ENCODE measurements at regions not wholly inside any gene's neighbourhood (a gene's known extent, or its start where the extent isn't known, plus 50 kb on each side); places are given as distances from the start of the nearest gene placed in this dataset.
"Not testable (repeated sequence)": the region's sequence is repeated elsewhere in the genome, so short reads cannot be mapped to it uniquely, and the experiment has no call there.

DNA sequence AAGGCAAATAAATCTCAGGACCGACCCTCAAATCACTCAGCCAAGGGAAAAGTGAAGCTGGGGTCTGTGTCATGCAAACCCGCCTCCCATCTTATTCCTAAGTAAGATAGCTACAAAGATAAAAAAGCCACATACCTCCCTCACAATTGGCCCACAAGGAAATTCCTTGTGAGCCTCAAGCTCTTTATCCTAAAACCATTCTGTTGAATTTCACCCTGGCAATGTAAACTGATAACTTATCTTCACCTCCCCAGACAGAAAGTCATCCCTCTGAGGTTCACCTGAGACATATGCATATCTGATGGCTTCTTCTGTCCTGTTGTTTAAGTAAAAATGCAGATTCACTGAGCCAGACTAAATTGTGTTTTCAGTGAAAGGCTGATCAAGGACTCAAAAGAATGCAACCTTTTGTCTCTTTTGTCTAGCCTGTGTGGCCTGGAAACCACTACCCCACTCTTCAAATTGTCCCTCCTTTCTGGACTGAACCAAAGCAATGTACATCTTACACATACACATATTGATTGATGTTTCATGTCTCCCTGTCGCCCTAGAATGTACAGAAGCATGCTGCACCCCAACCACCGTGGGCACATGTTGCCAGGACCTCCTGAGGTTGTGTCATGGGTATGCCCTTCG lies 91.3 kb downstream of the MFAP3L start:
- DNase-seq (ENCODE audit: extremely low spot score, insufficient read length, low read depth), result no peak
- FAIRE-seq, result no peak

DNA sequence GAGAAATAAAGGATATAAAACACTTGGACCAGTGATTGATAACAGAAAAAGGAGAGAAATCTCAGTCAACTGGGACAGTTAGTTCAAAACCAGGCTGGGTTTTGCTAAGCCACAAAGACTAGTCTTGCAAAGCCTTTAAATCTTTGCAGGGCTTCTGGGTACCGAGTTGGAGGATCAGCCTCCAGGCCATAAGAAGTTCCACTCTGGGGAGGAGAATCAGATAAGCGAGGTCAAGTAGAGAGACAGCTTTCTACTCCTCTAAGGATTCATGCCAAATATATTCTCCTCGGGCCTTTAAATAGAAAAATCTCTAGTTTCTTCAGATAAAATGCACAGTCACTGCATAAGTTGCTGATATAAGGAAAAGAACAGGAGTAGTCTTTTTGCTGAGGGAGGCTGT lies 92.7 kb downstream of the MFAP3L start:
- no peak for DNase-seq (ENCODE audit: extremely low spot score, insufficient read length, low read depth)
- no peak for FAIRE-seq

DNA sequence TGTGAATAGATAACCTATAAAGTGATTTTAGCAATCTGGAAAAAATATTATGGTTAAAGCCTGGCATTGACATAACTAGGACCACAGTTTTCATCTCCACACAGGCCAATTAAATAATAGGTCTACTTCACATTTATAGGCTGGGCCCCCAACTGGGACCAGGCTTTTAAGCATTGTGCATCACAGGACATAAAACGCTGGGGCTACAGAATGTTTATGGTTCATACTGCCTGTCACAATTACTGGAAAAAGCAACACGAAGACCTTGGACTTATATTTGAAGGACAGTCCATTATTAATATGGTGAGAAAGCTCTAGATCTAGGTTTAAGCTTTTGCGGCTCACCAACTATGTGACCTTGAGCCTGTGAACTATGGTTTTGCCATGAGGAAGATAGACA lies 94.2 kb downstream of the MFAP3L start:
- DNase-seq (ENCODE audit: extremely low spot score, insufficient read length, low read depth), result no peak
- no peak for FAIRE-seq

- DNase-seq (ENCODE audit: extremely low spot score, insufficient read length, low read depth); FAIRE-seq: not testable (repeated sequence)
Measured at GRCh38 chr4:169930755-169931154, 95.4 kb downstream of the MFAP3L start.

GRCh38 chr4:169927280-169927679 lies 98.9 kb downstream of the MFAP3L start:
- DNase-seq (ENCODE audit: extremely low spot score, insufficient read length, low read depth) (no peak), FAIRE-seq (no peak)

- FAIRE-seq (no peak), DNase-seq (ENCODE audit: extremely low spot score, insufficient read length, low read depth) (no peak)
Measured at GRCh38 chr4:169925678-169926077, 100.5 kb downstream of the MFAP3L start.

GRCh38 chr4:169922632-169923276 lies 103.4 kb downstream of the MFAP3L start:
- no peak for FAIRE-seq

DNA sequence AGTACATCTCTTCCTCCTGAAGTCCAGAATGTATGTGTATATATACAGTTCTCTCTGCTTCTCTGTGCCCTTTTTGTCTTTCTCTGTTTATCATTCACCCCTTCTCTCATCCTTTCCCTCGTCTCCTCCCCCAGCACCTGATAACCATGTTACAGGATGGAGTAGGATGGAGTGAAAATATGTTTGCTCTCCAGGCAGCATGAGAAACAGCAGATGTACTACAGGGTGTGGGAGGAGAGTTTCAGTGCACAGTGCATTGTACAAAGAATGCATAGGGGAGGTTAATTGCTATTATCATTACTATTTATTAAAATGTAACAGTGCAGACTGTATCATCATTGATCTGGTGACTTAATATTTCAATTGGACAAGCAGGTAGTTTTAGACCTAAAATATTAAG lies 104.5 kb downstream of the MFAP3L start:
- FAIRE-seq, result no peak
- DNase-seq (ENCODE audit: extremely low spot score, insufficient read length, low read depth), result no peak

More at GRCh38 chr4:169922632-169923276, 103.4 kb downstream of the MFAP3L start:
- no peak for DNase-seq (ENCODE audit: extremely low spot score, insufficient read length, low read depth)

- FAIRE-seq (no peak), DNase-seq (ENCODE audit: extremely low spot score, insufficient read length, low read depth) (no peak)
Measured at GRCh38 chr4:169921237-169921636, 105.0 kb downstream of the MFAP3L start.

DNA sequence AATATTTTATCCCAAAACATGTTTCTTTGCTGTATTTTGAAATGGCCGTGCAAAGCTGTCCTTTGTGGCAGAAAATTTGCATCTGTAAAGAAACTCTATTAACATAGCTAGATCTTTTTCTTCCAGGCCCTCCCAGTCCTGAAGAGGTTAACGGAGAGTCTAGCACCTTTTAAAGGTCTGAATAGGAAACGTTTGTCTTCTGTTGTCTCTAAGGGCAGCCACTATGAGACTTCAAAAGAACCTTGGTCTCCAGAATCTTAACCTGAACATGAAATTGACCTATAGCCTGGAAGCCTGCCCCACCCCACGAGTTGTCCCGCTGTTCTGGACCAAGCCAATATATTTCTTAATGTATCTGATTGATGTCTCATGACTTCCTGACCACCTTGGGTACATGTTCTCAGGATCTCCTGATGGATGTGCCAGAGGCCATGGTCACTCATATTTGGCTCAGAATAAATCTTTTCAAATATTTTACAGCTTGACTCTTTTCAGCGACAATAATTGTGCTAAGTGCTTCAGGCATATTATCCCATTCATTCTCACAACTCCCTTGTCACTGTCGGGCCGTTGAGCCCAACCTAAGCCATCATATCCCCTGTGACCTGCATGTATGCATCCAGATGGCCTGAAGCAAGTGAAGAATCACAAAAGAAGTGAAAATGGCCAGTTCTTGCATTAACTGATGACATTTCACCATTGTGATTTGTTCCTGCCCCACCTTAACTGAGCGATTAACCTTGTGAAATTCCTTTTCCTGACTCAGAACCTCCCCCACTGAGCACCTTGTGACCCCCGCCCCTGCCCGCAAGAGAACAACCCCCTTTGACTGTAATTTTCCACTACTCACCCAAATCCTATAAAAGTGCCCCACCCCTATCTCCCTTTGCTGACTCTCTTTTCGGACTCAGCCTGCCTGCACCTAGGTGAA lies 106.7 kb downstream of the MFAP3L start:
- not testable (repeated sequence) for DNase-seq (ENCODE audit: extremely low spot score, insufficient read length, low read depth); FAIRE-seq

DNA sequence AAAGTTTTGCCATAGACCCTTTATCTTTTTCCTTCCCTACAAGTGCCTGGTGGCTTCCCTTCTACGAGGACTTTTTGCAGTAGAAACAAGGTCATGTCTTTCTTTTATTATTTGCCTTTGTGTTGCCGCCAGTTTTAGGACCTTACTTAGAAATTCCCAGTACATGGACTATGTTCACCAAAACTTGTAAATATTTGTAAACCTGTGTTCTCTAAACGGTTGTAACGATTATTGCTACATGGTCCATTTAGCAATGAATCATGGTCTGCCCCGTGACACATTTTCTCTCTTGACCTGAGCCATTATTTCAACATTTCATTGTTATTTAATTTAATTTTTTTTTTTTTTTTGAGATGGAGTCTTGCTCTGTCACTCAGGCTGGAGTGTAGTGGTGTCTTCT lies 110.7 kb downstream of the MFAP3L start:
- FAIRE-seq (no peak), DNase-seq (ENCODE audit: extremely low spot score, insufficient read length, low read depth) (no peak)

GRCh38 chr4:169914866-169915265 lies 111.3 kb downstream of the MFAP3L start:
- DNase-seq (ENCODE audit: extremely low spot score, insufficient read length, low read depth) (no peak), FAIRE-seq (no peak)

DNA sequence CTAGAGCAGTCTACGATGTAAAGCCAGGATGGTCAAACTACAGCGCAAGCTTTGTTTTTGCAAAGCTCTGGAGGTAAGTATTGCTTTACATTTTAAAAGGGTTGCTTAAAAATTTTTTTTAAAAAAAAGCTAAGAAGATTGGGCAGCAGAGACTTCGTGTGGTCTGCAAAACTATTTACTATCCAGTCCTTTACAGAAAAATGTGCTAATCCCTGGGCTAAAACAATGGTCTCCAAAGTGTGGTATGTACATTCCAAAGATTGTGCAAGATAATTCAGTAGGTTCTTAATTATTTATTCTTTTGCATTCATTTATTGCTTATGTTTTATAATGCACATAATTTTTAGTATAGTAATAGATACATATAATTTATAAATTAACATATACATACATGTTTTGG lies 113.2 kb downstream of the MFAP3L start:
- DNase-seq (ENCODE audit: extremely low spot score, insufficient read length, low read depth) (no peak), FAIRE-seq (no peak)

GRCh38 chr4:169909897-169910296 lies 116.3 kb downstream of the MFAP3L start:
- FAIRE-seq (no peak), DNase-seq (ENCODE audit: extremely low spot score, insufficient read length, low read depth) (no peak)

DNA sequence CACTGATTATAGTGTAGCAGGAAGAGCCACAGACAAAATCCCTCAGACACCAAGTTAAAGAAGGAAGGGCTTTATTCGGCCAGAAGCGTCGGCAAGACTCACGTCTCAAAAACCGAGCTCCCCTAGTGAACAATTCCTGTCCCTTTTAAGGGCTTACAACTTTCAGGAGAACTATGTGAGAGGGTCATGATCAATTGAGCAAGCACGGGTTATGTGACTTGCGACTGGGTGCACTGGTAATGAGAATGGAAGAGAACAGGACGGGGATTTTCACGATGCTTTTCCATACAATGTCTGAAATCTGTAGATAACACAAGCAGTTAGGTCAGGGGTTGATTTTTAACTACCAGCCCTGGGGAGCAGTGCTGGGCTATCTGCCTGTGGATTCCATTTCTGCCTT lies 116.7 kb downstream of the MFAP3L start:
- DNase-seq (ENCODE audit: extremely low spot score, insufficient read length, low read depth) (no peak), FAIRE-seq (no peak)

DNA sequence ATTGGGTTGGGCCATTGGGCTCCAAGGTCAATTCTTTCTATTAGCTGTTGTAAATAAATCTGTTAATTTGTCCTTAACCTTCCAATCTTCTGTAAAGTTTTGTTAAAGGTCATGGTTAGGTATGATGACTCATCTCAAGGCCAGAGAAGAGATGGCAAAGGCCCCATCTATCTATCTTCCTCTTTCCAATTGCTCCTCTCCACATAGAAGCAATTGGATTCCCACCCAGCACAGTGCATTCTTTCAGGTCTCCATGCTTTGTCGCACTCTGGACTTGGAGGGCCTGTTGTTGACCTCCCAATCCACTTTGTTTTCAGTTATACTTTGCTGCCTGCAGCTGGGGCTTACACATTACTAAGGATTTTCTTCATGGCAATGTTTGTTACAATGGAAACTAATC lies 118.5 kb downstream of the MFAP3L start:
- FAIRE-seq (no peak), DNase-seq (ENCODE audit: extremely low spot score, insufficient read length, low read depth) (no peak)

DNA sequence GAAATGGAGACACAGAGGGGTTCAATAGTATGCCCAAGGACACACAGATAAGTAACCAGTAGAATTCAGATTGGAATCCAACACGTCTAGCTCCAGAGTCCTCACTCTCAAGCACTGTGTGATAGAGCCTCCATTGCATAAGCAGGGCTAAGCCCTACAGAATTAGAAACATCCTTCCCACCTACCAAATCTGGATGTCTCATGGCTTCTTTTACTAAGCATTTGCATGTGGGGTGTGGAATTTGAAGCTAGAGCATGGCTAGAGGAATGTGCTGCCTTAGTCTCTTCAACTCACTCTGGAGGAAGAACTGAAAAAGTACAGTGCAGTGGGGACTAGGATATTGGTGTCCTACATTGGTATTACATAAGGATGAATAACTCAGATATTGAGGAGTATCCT lies 119.4 kb downstream of the MFAP3L start:
- DNase-seq (ENCODE audit: extremely low spot score, insufficient read length, low read depth) (no peak), FAIRE-seq (no peak)

DNA sequence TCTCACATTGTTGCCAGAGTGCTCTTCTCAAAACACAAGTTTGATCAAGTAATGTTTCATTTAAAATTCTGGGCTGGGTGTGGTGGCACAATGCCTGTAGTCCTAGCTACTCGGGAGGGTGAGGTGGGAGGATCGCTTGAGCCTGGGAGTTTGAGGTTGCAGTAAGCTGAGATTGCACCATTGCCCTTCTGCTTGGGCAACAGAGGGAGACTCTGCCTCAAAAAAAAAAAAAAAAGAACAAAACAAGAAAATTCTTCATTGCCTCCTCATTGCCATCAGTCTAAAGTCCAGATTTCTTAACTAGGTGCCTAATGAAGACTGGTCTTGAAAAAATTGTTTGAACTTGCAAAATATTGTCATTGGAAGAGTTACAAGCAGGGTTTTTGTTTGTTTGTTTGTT lies 120.1 kb downstream of the MFAP3L start:
- FAIRE-seq (no peak), DNase-seq (ENCODE audit: extremely low spot score, insufficient read length, low read depth) (no peak)

DNA sequence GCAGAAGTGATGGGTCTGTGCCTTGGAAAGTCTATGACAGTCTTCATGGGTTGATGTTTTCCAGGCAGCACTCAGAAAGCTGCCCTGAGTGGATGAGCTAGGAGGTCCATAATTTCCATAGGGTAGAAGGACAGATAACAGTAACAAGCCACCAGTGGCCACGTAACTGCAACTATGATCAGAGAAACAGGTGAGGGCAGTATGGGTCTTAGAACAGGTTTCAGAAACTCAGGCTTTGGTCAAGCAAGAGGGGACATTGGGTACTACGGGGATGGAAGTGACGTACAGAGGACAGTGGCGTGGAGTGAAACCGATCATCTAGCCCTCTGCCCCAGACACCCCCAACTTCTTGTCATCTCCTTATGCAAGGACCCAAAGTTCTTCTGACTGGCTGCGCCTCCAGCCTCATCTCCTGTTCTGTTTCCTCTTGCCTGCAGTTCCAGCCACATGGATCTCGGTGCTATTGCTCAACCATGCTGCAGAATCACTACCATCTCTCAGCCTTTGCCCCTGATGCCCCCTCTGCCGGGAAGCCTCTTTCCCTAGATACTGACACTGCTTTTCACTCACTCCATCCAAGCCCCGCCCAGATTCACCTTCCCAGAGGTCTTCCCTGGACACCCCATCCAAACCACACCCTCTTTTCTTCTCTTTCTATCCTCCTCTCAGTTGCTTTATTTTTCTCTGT lies 123.4 kb downstream of the MFAP3L start:
- DNase-seq (ENCODE audit: extremely low spot score, insufficient read length, low read depth) (no peak), FAIRE-seq (no peak)

DNA sequence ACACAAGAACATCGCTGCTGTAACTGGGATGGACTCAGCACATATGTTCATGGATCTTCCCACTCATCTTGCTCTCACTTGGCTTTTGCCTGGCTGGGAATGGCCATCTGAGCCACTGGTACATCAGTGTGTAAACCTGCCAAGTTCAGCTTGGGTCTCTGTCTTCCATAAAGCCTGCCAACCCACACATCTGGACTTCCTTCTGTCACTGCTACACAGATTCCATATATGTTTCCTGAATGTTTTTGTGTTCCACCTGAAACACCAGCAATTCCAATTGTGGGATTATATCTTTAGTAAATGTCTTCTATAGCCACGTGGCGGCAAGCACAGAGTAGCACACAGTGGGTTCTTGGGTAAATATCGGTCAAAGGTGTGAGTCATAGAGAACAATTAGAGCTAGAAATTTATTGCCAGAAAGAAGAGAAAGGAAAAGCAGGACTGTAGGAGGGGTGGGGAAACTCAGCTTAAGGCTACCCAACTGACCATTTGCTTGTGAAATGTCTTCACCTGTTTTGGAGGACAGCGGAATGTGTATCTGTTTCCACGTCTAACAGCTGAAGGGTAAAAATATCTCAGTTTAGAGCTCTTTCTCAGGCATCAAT lies 125.9 kb downstream of the MFAP3L start:
- DNase-seq (ENCODE audit: extremely low spot score, insufficient read length, low read depth), result no peak
- no peak for FAIRE-seq

Measured in GM18507 (cell line).